NCI-H2081 (cell line): ENCODE measurements at regions not wholly inside any gene's neighbourhood (a gene's known extent, or its start where the extent isn't known, plus 50 kb on each side); places are given as distances from the start of the nearest gene placed in this dataset.
"Not testable (repeated sequence)": the region's sequence is repeated elsewhere in the genome, so short reads cannot be mapped to it uniquely, and the experiment has no call there.

Experiments used
- DNase-seq, 2 experiments: peaks; one replicate each; lab custom pipeline; 2025; lab: John Stamatoyannopoulos, UW

DNA sequence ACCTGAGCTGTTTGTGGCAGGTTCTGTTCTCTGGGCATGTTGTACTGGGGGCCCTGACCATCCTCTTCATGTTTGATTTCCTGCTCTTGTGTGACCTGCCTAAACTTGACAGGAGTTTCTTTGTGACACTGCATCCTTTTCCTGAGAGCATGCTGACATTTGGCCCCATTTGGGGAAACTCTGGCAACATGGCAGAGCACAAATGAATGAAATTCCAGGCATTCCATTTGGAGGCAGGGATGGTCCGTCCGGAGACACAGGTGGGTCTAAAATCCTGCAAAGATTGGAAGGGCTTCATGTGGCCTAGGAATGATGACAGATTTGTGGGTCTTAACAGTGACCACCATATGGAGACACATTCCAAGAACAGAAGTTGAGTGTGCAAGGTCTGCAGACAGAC is 184.0 kb downstream of the FCRL5 start:
- no peak for DNase-seq

GRCh38 chr1:157367870-157368269 is 184.4 kb downstream of the FCRL5 start:
- DNase-seq = no peak

GRCh38 chr1:157367091-157367739 is 185.1 kb downstream of the FCRL5 start:
- no peak for DNase-seq

- no peak for DNase-seq
Observed at GRCh38 chr1:157364612-157365011, 187.7 kb downstream of the FCRL5 start.

GRCh38 chr1:157363660-157364140 is 188.6 kb downstream of the FCRL5 start:
- DNase-seq = peak; percentile 16 to 49

GRCh38 chr1:157360023-157360390 is 192.3 kb downstream of the FCRL5 start:
- DNase-seq = peak; percentile 56 to 90

DNA sequence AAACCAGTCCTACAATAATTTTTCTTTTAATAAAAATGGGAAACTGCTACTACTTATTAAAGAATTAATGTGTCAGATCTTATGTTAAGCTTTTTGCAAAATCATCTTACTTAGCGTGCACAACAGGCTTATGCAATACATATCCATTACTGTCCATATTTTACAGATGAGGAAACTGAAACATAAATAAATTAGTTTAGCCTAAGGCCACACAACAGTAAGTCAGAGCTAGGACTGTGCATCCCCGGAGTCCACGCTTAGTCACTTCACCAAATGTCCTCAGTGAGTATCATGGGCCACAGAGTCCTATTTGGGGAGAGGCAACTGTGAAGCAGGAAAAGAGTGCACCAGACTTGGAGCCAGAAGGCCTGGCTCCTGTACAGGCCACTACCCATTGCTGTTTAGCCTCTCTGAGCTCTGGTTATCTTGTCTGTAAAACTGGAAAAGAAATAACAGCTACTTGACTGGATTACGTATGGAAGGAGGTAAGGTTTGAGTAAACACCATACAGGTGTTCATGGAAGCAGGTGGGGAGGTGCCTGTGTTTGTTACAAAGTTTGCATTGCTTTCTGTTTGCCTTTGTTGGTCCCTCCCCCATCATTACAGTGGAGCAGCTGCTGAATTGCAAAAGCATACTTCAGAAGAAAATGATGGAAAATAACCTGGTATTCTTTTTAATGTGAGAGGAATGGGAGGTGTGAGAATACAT is 192.8 kb downstream of the FCRL5 start:
- peak; percentile 65 to 92 for DNase-seq

DNA sequence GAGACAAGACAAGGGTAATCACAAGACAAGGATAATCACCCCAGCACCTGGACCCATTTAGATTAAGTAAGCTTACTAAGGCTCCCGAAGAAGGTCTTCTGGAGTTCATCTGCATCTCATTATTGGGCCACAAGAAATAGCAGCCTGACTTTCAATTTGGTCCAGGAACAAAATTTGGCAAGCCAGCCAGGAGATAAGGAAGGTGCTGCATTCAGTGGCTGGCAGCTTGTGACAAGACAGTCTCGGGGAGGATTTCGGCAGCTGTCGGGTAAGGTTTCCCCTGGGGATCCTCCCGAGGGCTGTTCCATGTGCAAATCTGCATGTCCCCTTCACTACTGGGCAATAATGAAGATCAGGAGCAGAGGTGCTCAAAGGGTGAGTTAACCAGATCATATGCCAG is 195.2 kb downstream of the FCRL5 start:
- no peak for DNase-seq

GRCh38 chr1:157356601-157357000 is 195.7 kb downstream of the FCRL5 start:
- DNase-seq = no peak

GRCh38 chr1:157353546-157353945 is 198.8 kb downstream of the FCRL5 start:
- DNase-seq = no peak

GRCh38 chr1:157352817-157353408 is 199.4 kb downstream of the FCRL5 start:
- DNase-seq = no peak

DNA sequence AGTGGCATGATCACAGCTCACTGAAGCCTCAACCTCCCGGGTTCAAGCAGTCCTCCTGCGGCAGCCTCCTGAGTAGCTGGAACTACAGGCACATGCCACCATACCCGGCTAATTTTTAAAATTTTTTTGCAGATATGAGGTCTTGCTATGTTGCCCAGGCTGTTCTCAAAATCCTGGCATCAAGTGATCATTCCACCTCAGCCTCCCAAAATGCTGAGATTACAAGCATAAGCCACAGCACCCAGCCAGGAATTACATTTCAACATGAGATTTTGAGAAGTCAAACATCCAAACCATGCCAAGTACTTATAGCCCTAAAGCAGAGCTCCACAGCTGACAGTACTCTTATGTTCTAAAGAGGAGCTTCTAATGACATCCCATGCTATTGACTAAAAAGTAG is 200.1 kb downstream of the FCRL5 start:
- no peak for DNase-seq

- not testable (repeated sequence) for DNase-seq
Observed at GRCh38 chr1:157351800-157352199, 200.5 kb downstream of the FCRL5 start.

DNA sequence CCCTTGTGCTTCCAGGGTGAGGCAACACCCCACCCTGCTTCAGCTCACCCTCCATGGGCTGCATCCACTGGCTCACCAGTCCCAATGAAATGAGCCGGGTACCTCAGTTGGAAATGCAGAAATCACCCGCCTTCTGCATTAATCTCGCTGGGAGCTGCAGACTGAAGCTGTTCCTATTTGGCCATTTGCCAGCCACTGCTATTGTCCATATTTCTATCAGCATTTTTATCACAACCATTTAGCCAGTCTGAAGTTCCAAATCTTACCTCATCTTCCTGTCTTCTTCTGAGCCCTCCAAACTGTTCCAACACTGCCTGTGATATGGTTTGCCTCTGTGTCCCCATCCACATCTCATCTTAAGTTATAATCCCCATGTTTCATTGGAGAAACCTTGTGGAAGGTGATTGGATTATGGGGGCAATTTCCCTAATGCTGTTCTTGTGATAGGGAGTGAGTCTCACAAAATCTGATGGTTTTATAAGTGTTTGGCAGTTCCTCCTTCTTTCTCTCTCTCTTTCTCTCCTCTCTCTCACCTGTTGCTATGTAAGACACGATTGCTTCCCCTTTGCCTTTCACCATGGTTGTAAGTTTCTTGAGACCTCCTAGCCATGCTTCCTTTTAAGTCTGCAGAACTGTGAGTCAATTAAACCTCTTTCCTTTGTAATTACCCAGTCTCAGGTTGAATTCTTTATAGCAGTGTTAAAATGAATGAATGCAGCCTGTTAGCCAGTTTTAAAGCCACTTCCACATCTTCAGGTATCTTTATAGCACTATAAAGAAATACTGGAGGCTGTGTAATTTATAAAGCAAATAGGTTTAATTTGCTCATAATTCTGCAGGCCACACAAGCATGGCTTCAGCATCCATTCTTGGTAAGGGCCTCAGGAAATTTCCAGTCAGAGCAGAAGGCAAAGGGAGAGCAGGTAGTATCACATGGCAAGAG is 203.5 kb downstream of the FCRL5 start:
- DNase-seq = no peak

DNA sequence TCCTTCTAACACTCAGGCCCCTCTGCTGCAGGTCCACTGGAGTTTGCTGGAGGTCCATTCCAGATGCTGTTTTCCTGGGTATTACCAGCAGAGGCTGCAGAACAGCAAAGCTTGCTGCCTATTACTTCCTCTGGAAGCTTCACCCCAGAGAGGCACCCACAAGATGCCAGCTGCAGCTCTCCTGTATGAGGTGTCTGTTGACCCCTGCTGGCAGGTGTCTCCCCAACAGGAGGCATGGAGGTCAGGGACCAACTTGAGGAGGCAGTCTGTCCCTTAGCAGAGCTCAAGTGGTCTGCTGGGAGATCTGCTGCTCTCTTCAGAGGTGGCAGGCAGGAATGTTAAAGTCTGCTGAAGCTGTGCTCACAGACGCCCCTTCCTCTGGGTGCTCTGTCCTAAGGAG is 204.8 kb downstream of the FCRL5 start:
- DNase-seq = no peak

DNA sequence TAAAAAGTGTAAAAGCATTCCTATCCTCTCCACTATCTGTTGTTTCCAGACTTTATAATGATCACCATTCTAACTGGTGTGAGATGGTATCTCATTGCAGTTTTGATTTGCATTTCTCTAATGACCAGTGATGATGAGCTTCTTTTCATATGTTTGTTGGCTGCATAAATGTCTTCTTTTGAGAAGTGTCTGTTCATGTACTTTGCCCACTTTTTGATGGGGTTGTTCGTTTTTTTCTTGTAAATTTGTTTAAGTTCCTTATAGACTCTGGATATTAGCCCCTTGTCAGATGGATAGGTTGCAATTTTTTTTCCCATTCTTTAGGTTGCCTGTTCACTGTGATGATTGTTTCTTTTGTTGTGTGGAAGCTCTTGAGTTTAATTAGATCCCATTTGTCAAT is 199.6 kb upstream of the ETV3 start:
- DNase-seq = not testable (repeated sequence)

GRCh38 chr1:157335056-157335455 is 196.9 kb upstream of the ETV3 start:
- DNase-seq = no peak

- DNase-seq = no peak
Observed at GRCh38 chr1:157334041-157334440, 195.8 kb upstream of the ETV3 start.

- DNase-seq = not testable (repeated sequence)
Observed at GRCh38 chr1:157330177-157330576, 192.0 kb upstream of the ETV3 start.

DNA sequence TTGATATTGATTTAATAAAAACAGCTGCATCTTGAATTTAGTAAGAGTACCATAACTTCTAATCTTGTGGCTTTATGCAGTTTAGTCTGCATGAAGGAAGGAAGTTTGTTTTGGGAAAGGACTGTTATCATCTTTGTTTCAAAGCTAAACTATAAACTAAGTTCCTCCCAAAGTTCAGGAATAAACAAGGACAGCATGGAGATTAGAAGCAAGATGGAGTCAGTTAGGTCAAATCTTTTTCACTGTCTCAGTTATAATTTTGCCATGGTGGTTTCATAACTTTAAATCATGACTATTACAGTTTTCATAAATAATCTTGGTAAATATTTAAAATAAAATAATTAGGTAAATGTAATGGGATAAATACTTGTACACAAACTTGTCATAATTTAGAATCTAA is 189.9 kb upstream of the ETV3 start:
- not testable (repeated sequence) for DNase-seq

- DNase-seq = no peak
Observed at GRCh38 chr1:157326173-157326859, 188.1 kb upstream of the ETV3 start.

DNA sequence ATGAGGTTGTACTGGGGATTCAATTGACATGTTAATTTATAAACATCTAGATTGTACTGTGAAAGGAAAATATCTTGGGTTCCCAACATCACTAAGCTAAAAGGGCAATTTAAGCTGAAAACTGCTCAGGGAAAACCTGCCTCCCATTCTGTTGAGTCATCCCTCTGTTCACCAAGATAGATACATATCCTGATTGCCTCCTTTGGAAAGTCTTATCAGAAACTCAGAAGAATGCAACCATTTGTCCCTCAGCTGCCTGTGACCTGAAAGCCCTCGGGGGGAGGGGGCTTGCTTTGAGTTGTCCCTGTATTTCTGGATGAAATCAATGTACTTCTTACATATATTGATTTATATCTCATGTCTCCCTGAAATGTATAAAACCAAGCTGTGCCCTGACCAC is 187.0 kb upstream of the ETV3 start:
- DNase-seq = no peak
